ENCODE measurements at regions not wholly inside any gene's neighbourhood (a gene's known extent, or its start where the extent isn't known, plus 50 kb on each side); places are given as distances from the start of the nearest gene placed in this dataset.

- no peak for DNase-seq
Observed at GRCh38 chr21:43301409-43302061, 125.4 kb downstream of the SIK1 start.

GRCh38 chr21:43300496-43301408 is 126.2 kb downstream of the SIK1 start:
- no peak for DNase-seq

- DNase-seq = no peak
Observed at GRCh38 chr21:43299441-43300277, 127.3 kb downstream of the SIK1 start.

- DNase-seq = no peak
Observed at GRCh38 chr21:43298546-43299440, 128.1 kb downstream of the SIK1 start.

- DNase-seq = no peak
Observed at GRCh38 chr21:43297989-43298388, 128.9 kb downstream of the SIK1 start.

- no peak for DNase-seq
Observed at GRCh38 chr21:43297391-43297981, 128.7 kb downstream of the CRYAA start.

GRCh38 chr21:43295066-43295958 is 126.5 kb downstream of the CRYAA start:
- DNase-seq = no peak

GRCh38 chr21:43294194-43294902 is 125.5 kb downstream of the CRYAA start:
- DNase-seq = no peak

GRCh38 chr21:43292866-43293142 is 124.0 kb downstream of the CRYAA start:
- DNase-seq = no peak

GRCh38 chr21:43292041-43292865 is 123.4 kb downstream of the CRYAA start:
- DNase-seq = no peak

GRCh38 chr21:43291347-43291950 is 122.6 kb downstream of the CRYAA start:
- no peak for DNase-seq

- DNase-seq = peak; percentile 76
Observed at GRCh38 chr21:43290421-43291346, 121.9 kb downstream of the CRYAA start.

- no peak for DNase-seq
Observed at GRCh38 chr21:43289966-43290365, 121.2 kb downstream of the CRYAA start.

GRCh38 chr21:43289442-43289841 is 120.6 kb downstream of the CRYAA start:
- no peak for DNase-seq

- no peak for DNase-seq
Observed at GRCh38 chr21:43287795-43288755, 119.3 kb downstream of the CRYAA start.

- peak; percentile 2 for DNase-seq
Observed at GRCh38 chr21:43287111-43287760, 118.4 kb downstream of the CRYAA start.
